ENCODE measurements at regions not wholly inside any gene's neighbourhood (a gene's known extent, or its start where the extent isn't known, plus 50 kb on each side); places are given as distances from the start of the nearest gene placed in this dataset.
"Not testable (repeated sequence)": the region's sequence is repeated elsewhere in the genome, so short reads cannot be mapped to it uniquely, and the experiment has no call there.

GRCh38 chr18:70394672-70395071 is 105.8 kb downstream of the SOCS6 start:
- no peak overlapping the region for H3K4me3 ChIP-seq
- H3K9me3 ChIP-seq = no peaks in the 10 kb centered on the region
- no peaks in the 10 kb centered on the region for H3K27me3 ChIP-seq
- TF ChIP-seq CTCF (IDR thresholded peaks at IDR 0.05) (no peak), POLR2A (IDR thresholded peaks at IDR 0.05) (no peak)
- intact Hi-C loops (cut with DNase I) = no loop called here
- no peak overlapping the region for H3K27ac ChIP-seq
- 87% methylated on average over 3 of the region's 5 CpGs for WGBS (ENCODE audit: insufficient coverage, low coverage, low lambda C conversion rate, missing lambda C conversion rate)
- no peaks in the 10 kb centered on the region for H3K36me3 ChIP-seq
- no peaks in the 10 kb centered on the region for H3K4me1 ChIP-seq
- no peak for ATAC-seq
- no peak for DNase-seq

GRCh38 chr18:70390371-70391090 is 101.7 kb downstream of the SOCS6 start:
- intact Hi-C loops (cut with DNase I) = no loop called here
- H3K4me3 ChIP-seq = no peak overlapping the region
- 42% methylated on average over 4 of the region's 4 CpGs for whole genome bisulfite sequencing (ENCODE audit: insufficient coverage, low coverage, low lambda C conversion rate, missing lambda C conversion rate)

GRCh38 chr18:70389036-70389435 is 100.2 kb downstream of the SOCS6 start:
- H3K36me3 ChIP-seq; H3K9me3 ChIP-seq; H3K4me3 ChIP-seq; intact Hi-C loops (cut with DNase I); H3K27me3 ChIP-seq; H3K27ac ChIP-seq; ATAC-seq; DNase-seq: not testable (repeated sequence)
- WGBS (ENCODE audit: insufficient coverage, low coverage, low lambda C conversion rate, missing lambda C conversion rate) = 96% methylated on average over 3 of the region's 5 CpGs
- H3K4me1 ChIP-seq = peaks cover 0 to 13% (median 0%) of the 10 kb centered on the region in 4 donors

More at GRCh38 chr18:70390371-70391090, 101.7 kb downstream of the SOCS6 start:
- ATAC-seq (no peak), DNase-seq (no peak)
- no peak for TF ChIP-seq POLR2A (IDR thresholded peaks at IDR 0.05)
- H3K27ac ChIP-seq = no peak overlapping the region
- H3K36me3 ChIP-seq = no peaks in the 10 kb centered on the region
- no peaks in the 10 kb centered on the region for H3K9me3 ChIP-seq
- peaks cover 0 to 13% (median 0%) of the 10 kb centered on the region in 4 donors for H3K4me1 ChIP-seq
- no peaks in the 10 kb centered on the region for H3K27me3 ChIP-seq

GRCh38 chr18:70387027-70387426 is 98.2 kb downstream of the SOCS6 start:
- ATAC-seq (peak; percentile 81 to 93 (median 88)), DNase-seq (no peak)
- H3K9me3 ChIP-seq = no peaks in the 10 kb centered on the region
- no peaks in the 10 kb centered on the region for H3K36me3 ChIP-seq
- no peak for TF ChIP-seq POLR2A (IDR thresholded peaks at IDR 0.05)
- no peak for TF ChIP-seq CTCF (IDR thresholded peaks at IDR 0.05)
- 33% methylated on average over 1 of the region's 1 CpG for WGBS (ENCODE audit: insufficient coverage, low coverage, low lambda C conversion rate, missing lambda C conversion rate)
- H3K27me3 ChIP-seq = no peaks in the 10 kb centered on the region
- intact Hi-C loops (cut with DNase I) = no loop called here
- peak overlapping the region in 2 of 3 donors; percentile 24 to 52 for H3K27ac ChIP-seq
- peaks cover 0 to 13% (median 0%) of the 10 kb centered on the region in 4 donors for H3K4me1 ChIP-seq
- no peak overlapping the region for H3K4me3 ChIP-seq

- H3K9me3 ChIP-seq = no peaks in the 10 kb centered on the region
- H3K36me3 ChIP-seq = no peaks in the 10 kb centered on the region
- peak overlapping the region in 2 of 3 donors; percentile 24 to 52 for H3K27ac ChIP-seq
- intact Hi-C loops (cut with DNase I) = no loop called here
- DNase-seq (no peak), ATAC-seq (peak; percentile 70 to 80 (median 72))
- WGBS (ENCODE audit: insufficient coverage, low coverage, low lambda C conversion rate, missing lambda C conversion rate) = 51% methylated on average over 3 of the region's 3 CpGs
- H3K4me1 ChIP-seq = peaks cover 0 to 13% (median 0%) of the 10 kb centered on the region in 4 donors
- H3K27me3 ChIP-seq = no peaks in the 10 kb centered on the region
- no peak overlapping the region for H3K4me3 ChIP-seq
- TF ChIP-seq CTCF (IDR thresholded peaks at IDR 0.05) (no peak), POLR2A (IDR thresholded peaks at IDR 0.05) (no peak)
Measured at GRCh38 chr18:70386582-70386981, 97.7 kb downstream of the SOCS6 start.

Measured in right lobe of liver (tissue), 6 donors.